NCI-H226 (cell line): ENCODE measurements at regions not wholly inside any gene's neighbourhood (a gene's known extent, or its start where the extent isn't known, plus 50 kb on each side); places are given as distances from the start of the nearest gene placed in this dataset.
"Not testable (repeated sequence)": the region's sequence is repeated elsewhere in the genome, so short reads cannot be mapped to it uniquely, and the experiment has no call there.

ENCODE experiments used
- DNase-seq: peaks from one replicate; pipeline ENCODE4 v3.0.0-alpha.2; 2015

DNA sequence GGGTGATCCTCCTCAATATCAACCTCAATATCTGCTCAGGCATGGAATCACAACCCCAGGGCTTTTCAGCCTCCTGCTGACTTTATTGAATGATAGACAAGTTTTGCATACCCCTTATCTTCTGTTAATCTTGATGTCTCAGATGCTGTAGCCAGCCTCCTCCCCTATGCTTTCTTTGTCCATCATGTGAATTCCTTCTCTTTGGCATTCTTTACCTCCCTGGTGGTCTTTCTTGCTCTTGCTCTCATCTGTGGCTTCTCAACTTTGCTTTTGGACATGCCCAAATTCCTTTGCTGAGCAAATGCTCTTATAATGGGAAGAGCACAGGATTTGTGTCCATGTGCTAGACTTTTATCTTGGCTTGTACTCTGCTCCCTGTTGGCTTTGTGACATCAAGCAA, 73.4 kb upstream of the FAM13C start:
- DNase-seq, result peak; percentile 22

DNA sequence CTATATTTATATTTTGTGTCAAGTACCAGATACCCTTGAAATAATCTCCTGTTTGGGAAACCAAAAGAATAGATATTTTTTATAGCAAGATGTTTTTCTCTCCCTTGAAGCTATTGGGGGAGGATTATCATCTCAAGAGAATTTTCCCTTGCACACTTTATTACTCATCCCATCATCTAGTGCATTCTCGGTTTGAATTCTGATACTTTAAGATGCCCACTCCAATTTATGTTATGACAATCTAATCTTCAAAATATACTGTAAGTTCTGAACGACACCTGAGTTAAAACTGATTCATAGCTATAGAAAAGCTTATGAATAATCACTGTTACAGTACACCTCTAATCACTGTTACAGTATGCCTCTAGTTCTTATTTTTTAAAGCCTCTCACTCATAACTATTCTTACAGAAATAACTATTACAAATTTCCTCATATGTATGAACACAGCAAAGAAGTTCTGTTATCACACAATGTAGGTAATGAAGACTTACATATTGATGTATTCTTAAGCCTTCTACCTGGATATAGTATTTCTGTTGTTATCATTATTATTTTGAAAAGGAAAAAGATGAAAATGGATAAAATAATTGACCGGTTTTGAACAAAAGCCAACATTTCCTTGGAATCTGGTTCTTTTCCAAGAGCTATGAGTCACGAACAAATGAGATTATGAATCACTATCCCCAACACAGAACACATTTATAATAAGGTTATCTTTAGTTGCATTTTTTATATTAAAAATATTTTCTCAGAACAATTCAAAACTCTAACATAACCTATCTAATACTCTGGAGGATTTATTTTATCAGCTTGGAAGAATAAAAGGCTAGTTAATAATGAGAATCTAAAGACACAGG, 72.3 kb upstream of the FAM13C start:
- DNase-seq, result peak; percentile 70

DNA sequence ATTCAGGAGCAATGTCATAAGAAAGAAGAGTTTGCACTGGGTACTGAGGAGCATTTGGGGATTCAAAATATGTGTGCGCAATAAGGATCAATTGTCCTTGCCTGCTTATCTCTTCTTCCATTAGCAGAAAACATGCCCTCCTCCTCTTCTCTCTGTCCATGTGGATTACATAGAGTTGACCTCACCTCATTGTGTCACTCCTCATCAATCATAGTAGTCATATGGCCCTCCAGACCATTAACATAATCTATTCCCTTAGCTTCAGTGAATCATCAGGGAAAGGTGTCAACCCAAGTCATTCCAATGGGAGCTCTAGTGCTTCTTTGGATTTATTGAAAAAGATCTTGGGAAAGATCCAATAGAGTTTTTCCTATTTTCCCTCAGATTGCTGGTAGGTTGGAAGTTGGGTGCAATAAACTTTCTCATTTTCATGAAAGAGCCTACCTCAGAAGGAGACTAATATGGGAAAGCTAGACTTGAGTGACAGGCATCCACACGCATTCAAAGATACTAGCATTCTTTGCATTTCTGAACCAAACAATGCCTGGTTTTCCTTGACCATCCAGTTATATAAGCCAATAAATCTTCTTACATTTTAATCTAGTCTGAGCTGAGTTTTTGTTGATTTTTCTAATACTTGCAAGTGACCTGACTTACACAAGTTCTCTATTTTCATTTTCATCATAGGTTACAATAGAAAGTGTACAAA, 71.5 kb upstream of the FAM13C start:
- peak; percentile 80 for DNase-seq

DNA sequence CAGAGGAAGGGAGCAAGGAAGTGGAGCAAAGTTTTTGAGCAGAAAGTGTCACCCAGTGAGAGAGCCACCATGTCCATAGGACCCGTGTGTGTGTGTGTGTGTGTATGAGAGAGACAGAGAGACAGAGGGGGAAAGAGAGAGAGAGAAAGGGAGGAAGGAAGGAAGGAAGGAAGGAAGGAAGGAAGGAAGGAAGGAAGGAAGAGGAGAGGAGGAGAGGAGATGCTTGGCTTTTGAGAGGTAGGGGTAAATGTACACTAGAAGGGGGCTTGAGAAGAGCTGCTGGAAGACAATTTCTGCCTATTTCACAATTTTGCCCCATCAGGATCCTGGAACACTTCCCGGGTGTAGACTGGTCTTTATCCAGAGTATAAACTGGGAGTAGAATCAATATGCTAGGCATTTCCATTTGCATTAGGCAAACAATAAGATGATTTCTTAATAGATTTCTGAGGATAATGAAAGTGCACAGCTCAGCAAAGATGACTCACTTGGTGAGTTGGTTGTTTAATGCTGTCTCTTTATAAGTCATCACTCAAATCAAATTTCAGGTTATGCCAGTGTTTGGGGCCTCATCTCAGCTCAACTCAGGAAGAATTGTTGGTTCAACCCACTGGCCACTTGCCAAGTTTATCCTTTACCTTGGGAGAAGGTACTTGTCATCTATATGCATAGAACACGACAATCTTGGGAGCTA, 70.0 kb upstream of the FAM13C start:
- DNase-seq, result peak; percentile 46

DNA sequence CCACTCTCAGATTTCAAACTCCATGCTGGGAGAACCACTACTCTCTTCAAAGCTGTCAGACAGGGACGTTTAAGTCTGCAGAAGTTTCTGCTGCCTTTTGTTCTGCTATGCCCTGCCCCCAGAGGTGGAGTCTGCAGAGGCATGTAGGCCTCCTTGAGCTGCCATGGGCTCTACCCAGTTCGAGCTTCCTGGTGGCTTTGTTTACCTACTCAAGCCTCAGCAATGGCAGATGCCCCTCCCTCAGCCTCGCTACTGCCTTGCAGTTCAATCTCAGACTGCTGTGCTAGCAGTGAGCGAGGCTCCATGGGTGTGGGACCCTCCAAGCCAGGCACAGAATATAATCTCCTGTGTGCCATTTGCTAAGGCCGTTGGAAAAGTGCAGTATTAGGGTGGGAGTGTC, 51.4 kb upstream of the FAM13C start:
- DNase-seq, result not testable (repeated sequence)
